Ascending aorta (tissue), 2 donors: ENCODE measurements at regions not wholly inside any gene's neighbourhood (a gene's known extent, or its start where the extent isn't known, plus 50 kb on each side); places are given as distances from the start of the nearest gene placed in this dataset.

ENCODE experiments used
- DNase-seq, 2 donors: peaks; one replicate each; pipeline ENCODE4 v3.0.0-alpha.2; 2019; ENCODE audit warnings: low spot score in 2 of 2
- H3K27ac ChIP-seq, 2 donors: fragments of 200-600 bp; sonication (generic); one replicate each; pipeline ENCODE4 v1.5.1; 2016 to 2017; ENCODE audit warnings: mild to moderate bottlenecking in 1 of 2
- H3K27me3 ChIP-seq: fragments of 200-600 bp; sonication (generic); one replicate; pipeline ENCODE4 v1.5.1; 2017
- H3K36me3 ChIP-seq, 2 donors: fragments of 200-600 bp; sonication (generic); one replicate each; pipeline ENCODE4 v1.5.1; 2016
- H3K4me1 ChIP-seq, 2 donors: fragments of 200-600 bp; sonication (generic); one replicate each; pipeline ENCODE4 v1.5.1; 2016 to 2017; ENCODE audit warnings: mild to moderate bottlenecking in 1 of 2
- H3K4me3 ChIP-seq, 2 donors: fragments of 200-600 bp; sonication (generic); one replicate each; pipeline ENCODE4 v1.5.1; 2016 to 2017; ENCODE audit warnings: mild to moderate bottlenecking in 1 of 2
- H3K9me3 ChIP-seq, 2 donors: fragments of 200-600 bp; sonication (generic); one replicate each; pipeline ENCODE4 v1.5.1; 2016
- CTCF ChIP-seq, 3 experiments: fragments of 200-600 bp in 2 of 3; fragments of 450-650 bp in 1 of 3; sonication (generic) in 2 of 3; IDR thresholded peaks; one replicate each; pipeline ENCODE4 v1.5.1; 2016 to 2019; ENCODE audit warnings: antibody characterized with exemption in 3 of 3, mild to moderate bottlenecking in 1 of 3, moderate library complexity in 1 of 3
- intact Hi-C: fragments of 100-400 bp; cut with DNase I; formaldehyde crosslinking; loops from one replicate; pipeline ENCODE4 v1.15.1; 2023

GRCh38 chr2:481388-481787 is 193.5 kb upstream of the ALKAL2 start:
- intact Hi-C loops: no loop called here
- Histone ChIP-seq H3K4me1 (no peaks in the 10 kb centered on the region), H3K4me3 (no peak overlapping the region), H3K27me3 (no peaks in the 10 kb centered on the region), H3K9me3 (no peaks in the 10 kb centered on the region), H3K36me3 (no peaks in the 10 kb centered on the region), H3K27ac (no peak overlapping the region)
- TF ChIP-seq CTCF (IDR thresholded peaks at IDR 0.05): no peak
- DNase-seq: no peak

GRCh38 chr2:479490-480176 is 191.7 kb upstream of the ALKAL2 start:
- H3K27ac ChIP-seq: no peak overlapping the region
- no peak for DNase-seq
- H3K4me1 ChIP-seq: no peaks in the 10 kb centered on the region
- H3K27me3 ChIP-seq: no peaks in the 10 kb centered on the region
- TF ChIP-seq CTCF (IDR thresholded peaks at IDR 0.05): no peak
- H3K9me3 ChIP-seq: no peaks in the 10 kb centered on the region
- H3K4me3 ChIP-seq: no peak overlapping the region
- intact Hi-C loops: no loop called here
- H3K36me3 ChIP-seq: no peaks in the 10 kb centered on the region

- H3K4me1 ChIP-seq: no peaks in the 10 kb centered on the region
- no peaks in the 10 kb centered on the region for H3K9me3 ChIP-seq
- no peaks in the 10 kb centered on the region for H3K36me3 ChIP-seq
- no peak overlapping the region for H3K4me3 ChIP-seq
- intact Hi-C loops: no loop called here
- no peak overlapping the region for H3K27ac ChIP-seq
- DNase-seq: no peak
- no peak for TF ChIP-seq CTCF (IDR thresholded peaks at IDR 0.05)
- no peaks in the 10 kb centered on the region for H3K27me3 ChIP-seq
Measured at GRCh38 chr2:479031-479430, 191.1 kb upstream of the ALKAL2 start.

- intact Hi-C loops: no loop called here
- Histone ChIP-seq H3K36me3 (no peaks in the 10 kb centered on the region), H3K27ac (no peak overlapping the region), H3K9me3 (no peaks in the 10 kb centered on the region), H3K4me3 (no peak overlapping the region), H3K4me1 (no peaks in the 10 kb centered on the region), H3K27me3 (peaks cover 9% of the 10 kb centered on the region)
- DNase-seq: no peak
- TF ChIP-seq CTCF (IDR thresholded peaks at IDR 0.05): no peak
Measured at GRCh38 chr2:471560-471959, 183.7 kb upstream of the ALKAL2 start.

GRCh38 chr2:469514-469913 is 181.6 kb upstream of the ALKAL2 start:
- no peak for TF ChIP-seq CTCF (IDR thresholded peaks at IDR 0.05)
- DNase-seq: no peak
- Histone ChIP-seq H3K27me3 (peaks cover 9% of the 10 kb centered on the region), H3K27ac (no peak overlapping the region), H3K4me1 (no peaks in the 10 kb centered on the region), H3K9me3 (no peaks in the 10 kb centered on the region), H3K36me3 (no peaks in the 10 kb centered on the region), H3K4me3 (no peak overlapping the region)
- intact Hi-C loops: no loop called here
